ENCODE measurements at regions not wholly inside any gene's neighbourhood (a gene's known extent, or its start where the extent isn't known, plus 50 kb on each side); places are given as distances from the start of the nearest gene placed in this dataset.

GRCh38 chr6:74063391-74063790, 367.4 kb downstream of the CD109 start:
- no peak for TF ChIP-seq POLR2AphosphoS5 (IDR thresholded peaks at IDR 0.05)
- TF ChIP-seq, protein P1, sequence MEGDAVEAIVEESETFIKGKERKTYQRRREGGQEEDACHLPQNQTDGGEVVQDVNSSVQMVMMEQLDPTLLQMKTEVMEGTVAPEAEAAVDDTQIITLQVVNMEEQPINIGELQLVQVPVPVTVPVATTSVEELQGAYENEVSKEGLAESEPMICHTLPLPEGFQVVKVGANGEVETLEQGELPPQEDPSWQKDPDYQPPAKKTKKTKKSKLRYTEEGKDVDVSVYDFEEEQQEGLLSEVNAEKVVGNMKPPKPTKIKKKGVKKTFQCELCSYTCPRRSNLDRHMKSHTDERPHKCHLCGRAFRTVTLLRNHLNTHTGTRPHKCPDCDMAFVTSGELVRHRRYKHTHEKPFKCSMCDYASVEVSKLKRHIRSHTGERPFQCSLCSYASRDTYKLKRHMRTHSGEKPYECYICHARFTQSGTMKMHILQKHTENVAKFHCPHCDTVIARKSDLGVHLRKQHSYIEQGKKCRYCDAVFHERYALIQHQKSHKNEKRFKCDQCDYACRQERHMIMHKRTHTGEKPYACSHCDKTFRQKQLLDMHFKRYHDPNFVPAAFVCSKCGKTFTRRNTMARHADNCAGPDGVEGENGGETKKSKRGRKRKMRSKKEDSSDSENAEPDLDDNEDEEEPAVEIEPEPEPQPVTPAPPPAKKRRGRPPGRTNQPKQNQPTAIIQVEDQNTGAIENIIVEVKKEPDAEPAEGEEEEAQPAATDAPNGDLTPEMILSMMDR (IDR thresholded peaks at IDR 0.05 in 8 of 11, conservative IDR thresholded peaks at IDR 0.05 in 3 of 11) = no peak
- TF ChIP-seq POLR2A (IDR thresholded peaks at IDR 0.05) = no peak
